ENCODE measurements at regions not wholly inside any gene's neighbourhood (a gene's known extent, or its start where the extent isn't known, plus 50 kb on each side); places are given as distances from the start of the nearest gene placed in this dataset.

- DNase-seq (ENCODE audit: low spot score): no peak
- Histone ChIP-seq H3K9me3 (replicated peaks in 1 of 2; ENCODE audit: control insufficient read depth in 2 of 2, insufficient read depth in 1 of 2, low read depth in 1 of 2, low read length in 2 of 2) (peaks cover 0 to 16% of the 10 kb centered on the region in 2 donors), H3K18ac (ENCODE audit: low read length) (peak overlapping the region; percentile 44), H4K8ac (ENCODE audit: low read depth, low read length) (no peak overlapping the region), H3K4me3 (ENCODE audit: low read length in 2 of 2) (no peak overlapping the region), H2BK5ac (ENCODE audit: low read length) (no peak overlapping the region), H4K91ac (ENCODE audit: low read depth, low read length, poor library complexity) (no peak overlapping the region), H3K27ac (replicated peaks; ENCODE audit: low read length) (no peak overlapping the region), H3K4ac (ENCODE audit: low read length) (no peak overlapping the region), H3K14ac (ENCODE audit: low read length) (no peak overlapping the region), H2AK5ac (ENCODE audit: low read depth, low read length) (no peak overlapping the region), H3K4me2 (ENCODE audit: insufficient read depth, low read length, poor library complexity, severe bottlenecking) (no peak overlapping the region), H3K9ac (ENCODE audit: low read depth, low read length, poor library complexity) (no peak overlapping the region), H3K27me3 (ENCODE audit: control insufficient read depth in 3 of 3, insufficient read depth in 3 of 3, low read depth in 1 of 3, low read length in 3 of 3) (no peaks in the 10 kb centered on the region), H3K23ac (ENCODE audit: low read depth, low read length, poor library complexity) (peak overlapping the region; percentile 12), H2BK15ac (ENCODE audit: low read length) (no peak overlapping the region), H2BK12ac (ENCODE audit: low read length) (no peak overlapping the region), H2BK120ac (ENCODE audit: low read depth, low read length) (no peak overlapping the region), H2AFZ (ENCODE audit: low read length) (no peak overlapping the region), H3K4me1 (ENCODE audit: control insufficient read depth in 2 of 2, insufficient read depth in 1 of 2, low read depth in 1 of 2, low read length in 2 of 2) (no peaks in the 10 kb centered on the region), H3K79me1 (ENCODE audit: low read depth, low read length) (no peaks in the 10 kb centered on the region), H3K36me3 (replicated peaks in 1 of 2; ENCODE audit: control insufficient read depth in 2 of 2, insufficient read depth in 2 of 2, low read length in 2 of 2) (no peaks in the 10 kb centered on the region)
- no CpG with 5 or more reads among the region's 17 CpGs for WGBS, 2 donors (ENCODE audit: extremely low coverage in 2 of 2, insufficient read length in 2 of 2, insufficient replicate concordance in 1 of 2)
These were observed 253.2 kb upstream of the SEMA3A start for GRCh38 chr7:84447636-84448293.

GRCh38 chr7:84446991-84447480 is 252.4 kb upstream of the SEMA3A start:
- peak overlapping the region; percentile 52 for H3K18ac ChIP-seq (ENCODE audit: low read length)
- H4K8ac ChIP-seq (ENCODE audit: low read depth, low read length): no peak overlapping the region
- H3K4me3 ChIP-seq (ENCODE audit: low read length in 2 of 2): no peak overlapping the region
- no peak overlapping the region for H3K9ac ChIP-seq (ENCODE audit: low read depth, low read length, poor library complexity)
- H3K9me3 ChIP-seq (replicated peaks in 1 of 2; ENCODE audit: control insufficient read depth in 2 of 2, insufficient read depth in 1 of 2, low read depth in 1 of 2, low read length in 2 of 2): peaks cover 0 to 16% of the 10 kb centered on the region in 2 donors
- H3K27ac ChIP-seq (replicated peaks; ENCODE audit: low read length): no peak overlapping the region
- no peak overlapping the region for H3K4ac ChIP-seq (ENCODE audit: low read length)
- H3K36me3 ChIP-seq (replicated peaks in 1 of 2; ENCODE audit: control insufficient read depth in 2 of 2, insufficient read depth in 2 of 2, low read length in 2 of 2): no peaks in the 10 kb centered on the region
- peak overlapping the region; percentile 35 for H3K23ac ChIP-seq (ENCODE audit: low read depth, low read length, poor library complexity)
- no peaks in the 10 kb centered on the region for H3K27me3 ChIP-seq (ENCODE audit: control insufficient read depth in 3 of 3, insufficient read depth in 3 of 3, low read depth in 1 of 3, low read length in 3 of 3)
- H3K4me1 ChIP-seq (ENCODE audit: control insufficient read depth in 2 of 2, insufficient read depth in 1 of 2, low read depth in 1 of 2, low read length in 2 of 2): no peaks in the 10 kb centered on the region
- no peaks in the 10 kb centered on the region for H3K79me1 ChIP-seq (ENCODE audit: low read depth, low read length)
- no peak overlapping the region for H4K91ac ChIP-seq (ENCODE audit: low read depth, low read length, poor library complexity)
- peak overlapping the region; percentile 63 for H2AK5ac ChIP-seq (ENCODE audit: low read depth, low read length)
- no peak overlapping the region for H2AFZ ChIP-seq (ENCODE audit: low read length)
- H2BK15ac ChIP-seq (ENCODE audit: low read length): peak overlapping the region; percentile 37
- WGBS, 2 donors (ENCODE audit: extremely low coverage in 2 of 2, insufficient read length in 2 of 2, insufficient replicate concordance in 1 of 2): no CpG with 5 or more reads among the region's 14 CpGs
- no peak for DNase-seq (ENCODE audit: low spot score)
- H3K14ac ChIP-seq (ENCODE audit: low read length): no peak overlapping the region
- H2BK12ac ChIP-seq (ENCODE audit: low read length): no peak overlapping the region
- peak overlapping the region; percentile 24 for H2BK5ac ChIP-seq (ENCODE audit: low read length)
- no peak overlapping the region for H2BK120ac ChIP-seq (ENCODE audit: low read depth, low read length)
- no peak overlapping the region for H3K4me2 ChIP-seq (ENCODE audit: insufficient read depth, low read length, poor library complexity, severe bottlenecking)

- no peak overlapping the region for H3K18ac ChIP-seq (ENCODE audit: low read length)
These were observed 231.2 kb upstream of the SEMA3A start for GRCh38 chr7:84425702-84426259.

GRCh38 chr7:84422790-84423189 is 228.2 kb upstream of the SEMA3A start:
- Histone ChIP-seq H3K79me1 (ENCODE audit: low read depth, low read length) (no peaks in the 10 kb centered on the region), H3K23ac (ENCODE audit: low read depth, low read length, poor library complexity) (no peak overlapping the region), H3K9ac (ENCODE audit: low read depth, low read length, poor library complexity) (no peak overlapping the region), H4K8ac (ENCODE audit: low read depth, low read length) (no peak overlapping the region), H3K4ac (ENCODE audit: low read length) (no peak overlapping the region), H3K4me3 (ENCODE audit: low read length in 2 of 2) (no peak overlapping the region), H3K9me3 (replicated peaks in 1 of 2; ENCODE audit: control insufficient read depth in 2 of 2, insufficient read depth in 1 of 2, low read depth in 1 of 2, low read length in 2 of 2) (peaks cover 0 to 13% of the 10 kb centered on the region in 2 donors), H2BK120ac (ENCODE audit: low read depth, low read length) (no peak overlapping the region), H3K18ac (ENCODE audit: low read length) (no peak overlapping the region), H3K27me3 (ENCODE audit: control insufficient read depth in 3 of 3, insufficient read depth in 3 of 3, low read depth in 1 of 3, low read length in 3 of 3) (no peaks in the 10 kb centered on the region), H3K36me3 (replicated peaks in 1 of 2; ENCODE audit: control insufficient read depth in 2 of 2, insufficient read depth in 2 of 2, low read length in 2 of 2) (no peaks in the 10 kb centered on the region), H3K4me1 (ENCODE audit: control insufficient read depth in 2 of 2, insufficient read depth in 1 of 2, low read depth in 1 of 2, low read length in 2 of 2) (no peaks in the 10 kb centered on the region), H2BK5ac (ENCODE audit: low read length) (no peak overlapping the region), H4K91ac (ENCODE audit: low read depth, low read length, poor library complexity) (no peak overlapping the region), H3K4me2 (ENCODE audit: insufficient read depth, low read length, poor library complexity, severe bottlenecking) (no peak overlapping the region), H3K14ac (ENCODE audit: low read length) (no peak overlapping the region), H3K27ac (replicated peaks; ENCODE audit: low read length) (no peak overlapping the region), H2BK15ac (ENCODE audit: low read length) (no peak overlapping the region), H2AFZ (ENCODE audit: low read length) (no peak overlapping the region), H2BK12ac (ENCODE audit: low read length) (no peak overlapping the region), H2AK5ac (ENCODE audit: low read depth, low read length) (no peak overlapping the region)
- DNase-seq (ENCODE audit: low spot score): no peak

More at GRCh38 chr7:84425702-84426259, 231.2 kb upstream of the SEMA3A start:
- Histone ChIP-seq H3K9ac (ENCODE audit: low read depth, low read length, poor library complexity) (no peak overlapping the region), H3K27me3 (ENCODE audit: control insufficient read depth in 3 of 3, insufficient read depth in 3 of 3, low read depth in 1 of 3, low read length in 3 of 3) (no peaks in the 10 kb centered on the region), H3K23ac (ENCODE audit: low read depth, low read length, poor library complexity) (no peak overlapping the region), H2BK120ac (ENCODE audit: low read depth, low read length) (no peak overlapping the region), H3K9me3 (replicated peaks in 1 of 2; ENCODE audit: control insufficient read depth in 2 of 2, insufficient read depth in 1 of 2, low read depth in 1 of 2, low read length in 2 of 2) (no peaks in the 10 kb centered on the region), H2BK15ac (ENCODE audit: low read length) (no peak overlapping the region), H2BK12ac (ENCODE audit: low read length) (no peak overlapping the region), H3K14ac (ENCODE audit: low read length) (no peak overlapping the region), H3K4me2 (ENCODE audit: insufficient read depth, low read length, poor library complexity, severe bottlenecking) (no peak overlapping the region), H3K27ac (replicated peaks; ENCODE audit: low read length) (no peak overlapping the region), H3K79me1 (ENCODE audit: low read depth, low read length) (no peaks in the 10 kb centered on the region), H3K36me3 (replicated peaks in 1 of 2; ENCODE audit: control insufficient read depth in 2 of 2, insufficient read depth in 2 of 2, low read length in 2 of 2) (no peaks in the 10 kb centered on the region), H2BK5ac (ENCODE audit: low read length) (no peak overlapping the region), H4K8ac (ENCODE audit: low read depth, low read length) (no peak overlapping the region), H2AK5ac (ENCODE audit: low read depth, low read length) (no peak overlapping the region), H3K4me3 (ENCODE audit: low read length in 2 of 2) (no peak overlapping the region), H2AFZ (ENCODE audit: low read length) (no peak overlapping the region), H3K4ac (ENCODE audit: low read length) (no peak overlapping the region), H3K4me1 (ENCODE audit: control insufficient read depth in 2 of 2, insufficient read depth in 1 of 2, low read depth in 1 of 2, low read length in 2 of 2) (no peaks in the 10 kb centered on the region), H4K91ac (ENCODE audit: low read depth, low read length, poor library complexity) (no peak overlapping the region)
- WGBS, 2 donors (ENCODE audit: extremely low coverage in 2 of 2, insufficient read length in 2 of 2, insufficient replicate concordance in 1 of 2): no CpG with 5 or more reads among the region's 5 CpGs
- no peak for DNase-seq (ENCODE audit: low spot score)

Measured in neuronal stem cell (in vitro differentiated cells).